Right lobe of liver (tissue), 6 donors: ENCODE measurements at regions not wholly inside any gene's neighbourhood (a gene's known extent, or its start where the extent isn't known, plus 50 kb on each side); places are given as distances from the start of the nearest gene placed in this dataset.

Source experiments
- ATAC-seq, 4 donors: fragments of 200-7000 bp; cut with Tn5 transposase; one replicate each; pipeline ENCODE4 v1.9.1; 2020; ENCODE audit warnings: mild to moderate bottlenecking in 4 of 4, moderate library complexity in 4 of 4
- DNase-seq, 3 donors: peaks; one replicate each; pipeline ENCODE4 v3.0.0-alpha.2; 2020
- H3K27ac ChIP-seq, 3 donors: fragments of 200-600 bp; one replicate each; pipeline ENCODE4 v1.8.0; 2022
- H3K27me3 ChIP-seq, 2 donors: fragments of 200-600 bp; one replicate each; pipeline ENCODE4 v1.8.0; 2022
- H3K36me3 ChIP-seq, 4 donors: fragments of 200-600 bp; sonication (generic) in 1 of 4; one replicate each; pipeline versions ENCODE4 v1.5.1 to v1.8.0; 2017 to 2022; ENCODE audit warnings: control low read depth in 1 of 4
- H3K4me1 ChIP-seq, 4 donors: fragments of 200-600 bp; sonication (generic) in 1 of 4; one replicate each; pipeline versions ENCODE4 v1.5.1 to v1.8.0; 2017 to 2022; ENCODE audit warnings: control low read depth in 1 of 4
- H3K4me3 ChIP-seq, 3 donors: fragments of 200-600 bp; one replicate each; pipeline ENCODE4 v1.8.0; 2022
- H3K9me3 ChIP-seq, 4 donors: fragments of 200-600 bp; sonication (generic) in 1 of 4; one replicate each; pipeline versions ENCODE4 v1.5.1 to v1.8.0; 2017 to 2022; ENCODE audit warnings: control low read depth in 1 of 4
- POLR2A ChIP-seq: fragments of 450-650 bp; IDR thresholded peaks from one replicate; pipeline ENCODE4 v1.6.1; 2017; ENCODE audit warnings: antibody characterized with exemption, mild to moderate bottlenecking
- WGBS: methylation state at CpG from one replicate; pipeline ENCODE4 v1.1.6; 2018; ENCODE audit warnings: low coverage, low lambda C conversion rate; ENCODE audit not compliant: insufficient coverage; ENCODE audit errors: missing lambda C conversion rate; 5-methylcytosine and 5-hydroxymethylcytosine counted together
- intact Hi-C, 2 donors: fragments of 100-400 bp; cut with DNase I; formaldehyde crosslinking; loops; one replicate each; pipeline versions ENCODE4 v1.11.2 to v1.14.1; 2022
- TF ChIP-seq, protein P1 (sequence below), 4 donors: fragments of 200-600 bp in 3 of 4; fragments of 450-650 bp in 1 of 4; IDR thresholded peaks; one replicate each; pipeline versions ENCODE4 v1.5.1 to v1.8.0; 2016 to 2022; ENCODE audit warnings: antibody characterized with exemption in 4 of 4, mild to moderate bottlenecking in 2 of 4
- donor health status: DM: no; HTN: yes; CAD: no.
- donor health status: DM: no; HTN: no; CAD: no.
- donor health status: DM: no; HTN: no; CAD: no.
- donor health status: DM: no; HTN: yes; CAD: no.
- donor health status: DM: no; HTN: yes; CAD: no.

DNA sequence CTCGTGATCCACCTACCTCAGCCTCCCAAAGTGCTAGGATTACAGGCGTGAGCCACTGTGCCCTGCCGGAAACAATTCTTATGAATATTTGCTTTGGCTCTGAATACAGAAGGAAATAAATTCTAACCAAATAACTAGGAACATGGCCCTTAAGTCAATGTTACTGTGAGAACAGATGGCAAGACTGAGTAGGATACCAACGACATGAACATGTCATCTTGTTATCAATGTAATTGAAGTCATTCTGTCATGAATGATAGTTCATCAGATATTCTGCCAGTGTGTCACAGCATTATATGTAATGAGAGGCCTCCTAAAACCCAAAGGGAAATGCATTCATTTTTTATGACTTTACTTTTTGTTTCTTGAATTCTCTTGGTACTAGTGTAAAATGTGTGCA, 548.8 kb downstream of the MCTP2 start:
- intact Hi-C loops, result no loop called here
- no peaks in the 10 kb centered on the region for H3K9me3 ChIP-seq
- H3K36me3 ChIP-seq, result no peaks in the 10 kb centered on the region
- DNase-seq (no peak), ATAC-seq (no peak)
- no peaks in the 10 kb centered on the region for H3K27me3 ChIP-seq
- WGBS, result 53% methylated on average over 3 of the region's 4 CpGs
- no peak overlapping the region for H3K27ac ChIP-seq
- no peak for TF ChIP-seq POLR2A
- TF ChIP-seq, protein P1, sequence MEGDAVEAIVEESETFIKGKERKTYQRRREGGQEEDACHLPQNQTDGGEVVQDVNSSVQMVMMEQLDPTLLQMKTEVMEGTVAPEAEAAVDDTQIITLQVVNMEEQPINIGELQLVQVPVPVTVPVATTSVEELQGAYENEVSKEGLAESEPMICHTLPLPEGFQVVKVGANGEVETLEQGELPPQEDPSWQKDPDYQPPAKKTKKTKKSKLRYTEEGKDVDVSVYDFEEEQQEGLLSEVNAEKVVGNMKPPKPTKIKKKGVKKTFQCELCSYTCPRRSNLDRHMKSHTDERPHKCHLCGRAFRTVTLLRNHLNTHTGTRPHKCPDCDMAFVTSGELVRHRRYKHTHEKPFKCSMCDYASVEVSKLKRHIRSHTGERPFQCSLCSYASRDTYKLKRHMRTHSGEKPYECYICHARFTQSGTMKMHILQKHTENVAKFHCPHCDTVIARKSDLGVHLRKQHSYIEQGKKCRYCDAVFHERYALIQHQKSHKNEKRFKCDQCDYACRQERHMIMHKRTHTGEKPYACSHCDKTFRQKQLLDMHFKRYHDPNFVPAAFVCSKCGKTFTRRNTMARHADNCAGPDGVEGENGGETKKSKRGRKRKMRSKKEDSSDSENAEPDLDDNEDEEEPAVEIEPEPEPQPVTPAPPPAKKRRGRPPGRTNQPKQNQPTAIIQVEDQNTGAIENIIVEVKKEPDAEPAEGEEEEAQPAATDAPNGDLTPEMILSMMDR (IDR thresholded peaks at IDR 0.05), result no peak
- no peak overlapping the region for H3K4me3 ChIP-seq
- H3K4me1 ChIP-seq, result no peaks in the 10 kb centered on the region

DNA sequence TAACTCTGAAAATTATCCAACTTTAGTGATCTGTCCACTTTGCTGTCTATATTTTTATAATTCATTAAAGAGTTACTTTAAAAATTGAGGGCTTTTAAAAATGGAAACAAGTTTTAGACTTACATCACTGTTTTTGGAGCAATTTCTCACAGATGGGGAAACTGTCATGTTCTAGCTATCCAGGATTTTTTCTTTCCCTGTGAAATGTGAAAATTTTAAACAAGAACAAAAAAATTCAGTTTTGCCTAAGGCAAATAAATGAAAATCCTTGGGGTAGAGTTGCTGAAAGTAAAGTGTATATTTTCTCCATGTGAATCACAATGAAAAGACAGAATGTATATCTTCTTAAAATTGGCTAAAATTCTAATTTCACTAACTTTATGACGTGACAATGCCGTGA, 553.7 kb downstream of the MCTP2 start:
- Histone ChIP-seq H3K36me3 (no peaks in the 10 kb centered on the region), H3K9me3 (no peaks in the 10 kb centered on the region), H3K4me1 (no peaks in the 10 kb centered on the region), H3K4me3 (no peak overlapping the region), H3K27me3 (no peaks in the 10 kb centered on the region), H3K27ac (no peak overlapping the region)
- ATAC-seq, result no peak
- TF ChIP-seq POLR2A, result no peak
- TF ChIP-seq, protein P1 (IDR thresholded peaks at IDR 0.05), result no peak
- intact Hi-C loops, result no loop called here
- WGBS, result 40% methylated on average over 2 of the region's 2 CpGs
- no peak for DNase-seq

DNA sequence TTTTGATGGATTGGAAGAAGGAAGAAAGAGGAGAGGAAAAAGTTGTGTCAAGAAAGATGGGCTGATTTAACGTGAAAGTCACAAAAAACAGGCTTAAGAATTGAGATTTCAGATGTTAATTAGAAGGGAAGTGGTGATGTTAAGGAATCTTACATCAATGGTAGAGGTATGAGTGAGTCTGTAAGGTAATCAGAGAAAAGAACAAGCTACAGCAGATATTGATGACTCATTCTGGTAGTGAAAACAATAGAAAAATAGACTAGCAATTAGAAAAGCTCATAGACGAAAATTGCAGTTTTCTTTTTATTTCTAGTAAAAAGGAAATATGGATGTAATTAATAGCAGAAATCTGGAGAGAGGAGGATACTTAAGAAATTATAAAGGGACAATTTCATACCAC, 559.6 kb downstream of the MCTP2 start:
- WGBS, result 39% methylated on average over 2 of the region's 2 CpGs
- intact Hi-C loops, result no loop called here
- H3K4me3 ChIP-seq, result no peak overlapping the region

DNA sequence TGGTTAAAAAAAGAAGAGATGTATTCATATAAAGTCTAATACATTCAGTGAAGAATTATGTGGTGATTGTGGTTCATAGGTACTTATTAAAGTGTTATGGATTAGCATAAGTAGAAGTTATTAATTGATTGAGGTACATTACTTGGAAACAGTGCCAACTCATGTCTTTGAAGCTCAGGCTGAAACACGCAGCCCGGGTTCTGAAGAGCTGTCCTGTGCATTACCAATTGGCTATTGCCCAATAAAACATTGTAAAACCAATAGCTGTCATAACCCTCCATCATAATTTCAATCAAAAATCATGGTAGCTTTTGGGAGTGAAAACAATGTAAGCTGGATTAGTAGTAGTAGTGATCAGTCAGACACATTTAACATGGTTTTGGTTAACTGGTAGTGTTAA, 560.1 kb downstream of the MCTP2 start:
- no peaks in the 10 kb centered on the region for H3K36me3 ChIP-seq
- WGBS, result 88% methylated on average over 2 of the region's 2 CpGs
- H3K4me3 ChIP-seq, result no peak overlapping the region
- H3K9me3 ChIP-seq, result no peaks in the 10 kb centered on the region
- H3K27me3 ChIP-seq, result no peaks in the 10 kb centered on the region
- H3K27ac ChIP-seq, result no peak overlapping the region
- TF ChIP-seq, protein P1 (IDR thresholded peaks at IDR 0.05), result no peak
- TF ChIP-seq POLR2A, result no peak
- DNase-seq (no peak), ATAC-seq (no peak)
- intact Hi-C loops, result no loop called here
- no peaks in the 10 kb centered on the region for H3K4me1 ChIP-seq

More for the DNA sequence above, 559.6 kb downstream of the MCTP2 start:
- no peak for ATAC-seq
- DNase-seq, result no peak
- no peaks in the 10 kb centered on the region for H3K36me3 ChIP-seq
- no peaks in the 10 kb centered on the region for H3K9me3 ChIP-seq
- H3K4me1 ChIP-seq, result no peaks in the 10 kb centered on the region
- H3K27me3 ChIP-seq, result no peaks in the 10 kb centered on the region
- TF ChIP-seq, protein P1 (IDR thresholded peaks at IDR 0.05), result no peak
- TF ChIP-seq POLR2A, result no peak
- no peak overlapping the region for H3K27ac ChIP-seq

DNA sequence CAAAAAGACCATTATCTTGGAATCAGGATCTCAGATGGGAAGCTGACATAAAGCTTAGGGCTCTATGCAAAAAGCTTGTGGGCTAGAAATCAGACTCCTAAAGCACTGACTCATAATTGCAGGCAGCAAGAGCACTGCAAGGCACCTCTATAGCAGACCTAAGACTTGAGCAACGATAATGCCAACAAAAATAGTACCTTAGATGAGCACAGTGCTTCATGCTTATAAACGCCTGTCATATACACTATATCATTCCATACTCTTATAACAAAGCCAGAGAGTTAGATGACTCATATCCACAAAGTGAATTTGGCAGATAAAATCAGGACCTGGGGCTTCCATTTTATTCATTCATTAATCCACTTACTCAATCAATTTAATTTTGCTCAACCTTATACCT, 560.8 kb downstream of the MCTP2 start:
- no peaks in the 10 kb centered on the region for H3K36me3 ChIP-seq
- no peak for TF ChIP-seq POLR2A
- TF ChIP-seq, protein P1 (IDR thresholded peaks at IDR 0.05), result no peak
- DNase-seq (no peak), ATAC-seq (no peak)
- H3K27me3 ChIP-seq, result no peaks in the 10 kb centered on the region
- intact Hi-C loops, result no loop called here
- H3K4me1 ChIP-seq, result no peaks in the 10 kb centered on the region
- no peak overlapping the region for H3K27ac ChIP-seq
- no peaks in the 10 kb centered on the region for H3K9me3 ChIP-seq
- no peak overlapping the region for H3K4me3 ChIP-seq
- WGBS, result 39% methylated on average over 2 of the region's 2 CpGs
